GM12878 (cell line): ENCODE measurements at regions not wholly inside any gene's neighbourhood (a gene's known extent, or its start where the extent isn't known, plus 50 kb on each side); places are given as distances from the start of the nearest gene placed in this dataset.

ENCODE experiments used
- ATAC-seq: fragments of 200-7000 bp; cut with Tn5 transposase; 3 replicates; pipeline ENCODE4 v1.9.1; 2020; ENCODE audit warnings: mild to moderate bottlenecking, moderate library complexity
- BruUV-seq: library from RNA; stranded (reverse); fragments of 400-500 nt; replicated peaks from 2 replicates; lab custom pipeline; 2021; lab: Mats Ljungman, UMichigan
- CTCF ChIA-PET: fragments of 300-600 bp; sonication (Branson Sonifier 250); formaldehyde crosslinking; extraction: SDS; loops from one replicate; lab custom pipeline; 2021; ENCODE audit warnings: inconsistent platforms; lab: Yijun Ruan, JAX
- POLR2A ChIA-PET: fragments of 350-600 bp; formaldehyde crosslinking; extraction: SDS; loops from one replicate; lab custom pipeline; 2021; ENCODE audit warnings: inconsistent platforms; lab: Charles Lee
- RAD21 ChIA-PET: fragments of 300-600 bp; sonication (Branson Sonifier 250); formaldehyde crosslinking; loops from one replicate; lab custom pipeline; 2023; ENCODE audit warnings: antibody characterized with exemption; ENCODE audit not compliant: unreplicated experiment; lab: Charles Lee
- SMC1A ChIA-PET: fragments of 300-600 bp; sonication (Branson Sonifier 250); formaldehyde crosslinking; loops from one replicate; lab custom pipeline; 2023; ENCODE audit not compliant: unreplicated experiment, uncharacterized antibody; lab: Charles Lee
- DNase-seq: peaks from one replicate; pipeline ENCODE4 v3.0.0-alpha.2; 2011; ENCODE audit warnings: low read depth, low spot score
- FAIRE-seq: peaks from 3 replicates; lab custom pipeline; 2011; peaks lifted over from hg19 to GRCh38; lab: Jason Lieb, UNC
- H2AFZ ChIP-seq: 2 replicates; pipeline ENCODE4 v1.6.0; 2011; ENCODE audit warnings: low read depth, low read length, control low read depth; ENCODE audit not compliant: control insufficient read depth
- H3K27ac ChIP-seq: 2 replicates; pipeline ENCODE4 v1.5.1; 2011; ENCODE audit warnings: control low read depth; ENCODE audit not compliant: control insufficient read depth, insufficient read depth
- H3K27me3 ChIP-seq, 2 experiments: replicated peaks in 1 of 2; 2 replicates each; pipeline versions ENCODE4 v1.6.0 to v1.6.1; 2011; ENCODE audit warnings: low read length in 1 of 2; ENCODE audit not compliant: control insufficient read depth in 2 of 2, insufficient read depth in 2 of 2
- H3K36me3 ChIP-seq, 2 experiments: 2 replicates each; pipeline ENCODE4 v1.5.1; 2011; ENCODE audit warnings: low read length in 1 of 2; ENCODE audit not compliant: control insufficient read depth in 2 of 2, insufficient read depth in 2 of 2
- H3K4me1 ChIP-seq: 2 replicates; pipeline ENCODE4 v1.6.1; 2011; ENCODE audit warnings: mild to moderate bottlenecking, low read length, moderate library complexity, mixed read lengths; ENCODE audit not compliant: control insufficient read depth, insufficient read depth
- H3K4me2 ChIP-seq: 2 replicates; pipeline ENCODE4 v1.6.0; 2011; ENCODE audit warnings: control low read depth; ENCODE audit not compliant: control insufficient read depth, insufficient read depth
- H3K4me3 ChIP-seq: fragments of 200-600 bp; sonication (generic); 2 replicates; pipeline ENCODE4 v1.5.1; 2016
- H3K79me2 ChIP-seq: 2 replicates; pipeline ENCODE4 v1.6.0; 2011; ENCODE audit warnings: low read length; ENCODE audit not compliant: control insufficient read depth, insufficient read depth
- H3K9ac ChIP-seq: 2 replicates; pipeline ENCODE4 v1.8.0; 2011; ENCODE audit warnings: low read length, control low read depth, mixed read lengths; ENCODE audit not compliant: control insufficient read depth, insufficient read depth
- H3K9me3 ChIP-seq: replicated peaks from 3 replicates; pipeline ENCODE4 v1.5.1; 2011; ENCODE audit warnings: mild to moderate bottlenecking, low read length; ENCODE audit not compliant: control insufficient read depth, insufficient read depth
- H4K20me1 ChIP-seq: 2 replicates; pipeline ENCODE4 v1.6.0; 2011; ENCODE audit not compliant: control insufficient read depth, insufficient read depth
- BCLAF1 ChIP-seq: fragments of 450-650 bp; IDR thresholded peaks from 2 replicates; pipeline ENCODE4 v1.6.1; 2017; ENCODE audit warnings: antibody characterized with exemption, mild to moderate bottlenecking, moderate library complexity
- BHLHE40 ChIP-seq, 2 experiments: fragments of 450-650 bp in 1 of 2; IDR thresholded peaks; 2 replicates each; pipeline ENCODE4 v1.6.1; 2011 to 2017; ENCODE audit warnings: low read depth in 2 of 2, borderline replicate concordance in 1 of 2, improper control_type of control experiment in 1 of 2, low read length in 1 of 2, mild to moderate bottlenecking in 1 of 2
- BRCA1 ChIP-seq: IDR thresholded peaks from 2 replicates; pipeline ENCODE4 v1.6.1; 2011; ENCODE audit warnings: low read depth, low read length, improper control_type of control experiment
- CHD2 ChIP-seq: IDR thresholded peaks from 2 replicates; pipeline ENCODE4 v1.6.1; 2011; ENCODE audit warnings: low read depth, low read length, improper control_type of control experiment, borderline replicate concordance
- CTCF ChIP-seq, 3 experiments: IDR thresholded peaks in 2 of 3; conservative IDR thresholded peaks in 1 of 3; 2 replicates each; pipeline ENCODE4 v1.5.1; 2011; ENCODE audit warnings: low read depth in 3 of 3, low read length in 3 of 3, mild to moderate bottlenecking in 3 of 3, control low read depth in 2 of 3, moderate library complexity in 2 of 3, inconsistent platforms in 1 of 3, mixed read lengths in 1 of 3; ENCODE audit not compliant: control insufficient read depth in 2 of 3, insufficient read depth in 1 of 3; ENCODE audit errors: extremely low read depth in 1 of 3
- E2F4 ChIP-seq: IDR thresholded peaks from 2 replicates; pipeline ENCODE4 v1.6.1; 2012; ENCODE audit warnings: low read depth, low read length, improper control_type of control experiment
- ELK1 ChIP-seq: IDR thresholded peaks from 2 replicates; pipeline ENCODE4 v1.6.1; 2012; ENCODE audit warnings: low read depth, low read length, improper control_type of control experiment
- JUND ChIP-seq: IDR thresholded peaks from 2 replicates; pipeline ENCODE4 v1.6.1; 2012; ENCODE audit warnings: low read depth, mild to moderate bottlenecking, low read length, improper control_type of control experiment, moderate library complexity
- MAX ChIP-seq: IDR thresholded peaks from 2 replicates; pipeline ENCODE4 v1.6.1; 2012; ENCODE audit warnings: low read depth, low read length, improper control_type of control experiment
- NBN ChIP-seq: fragments of 450-650 bp; IDR thresholded peaks from 2 replicates; pipeline ENCODE4 v1.6.1; 2016
- RCOR1 ChIP-seq: conservative IDR thresholded peaks from 2 replicates; pipeline ENCODE4 v1.6.1; 2012; ENCODE audit warnings: low read depth, low read length, improper control_type of control experiment
- RUNX3 ChIP-seq: IDR thresholded peaks from 2 replicates; pipeline ENCODE4 v1.6.1; 2012; ENCODE audit warnings: low read length, inconsistent platforms
- STAT3 ChIP-seq: IDR thresholded peaks from 2 replicates; pipeline ENCODE4 v1.6.1; 2011; ENCODE audit warnings: low read depth, low read length, improper control_type of control experiment
- TCF3 ChIP-seq: IDR thresholded peaks from 2 replicates; pipeline ENCODE4 v1.6.1; 2012; ENCODE audit warnings: low read depth, mild to moderate bottlenecking, low read length, borderline replicate concordance; ENCODE audit not compliant: insufficient read depth
- WGBS: methylation state at CpG from one replicate; pipeline ENCODE4 v1.1.6; 2016; ENCODE audit warnings: low lambda C conversion rate; ENCODE audit not compliant: insufficient replicate concordance, insufficient coverage; ENCODE audit errors: missing lambda C conversion rate; 5-methylcytosine and 5-hydroxymethylcytosine counted together
- in situ Hi-C: fragments of 300-500 bp; cut with MboI; formaldehyde crosslinking; loops from 9 replicates; pipeline ENCODE4 v1.14.3; 2018; ENCODE audit warnings: mixed read lengths
- intact Hi-C: fragments of 100-400 bp; cut with micrococcal nuclease; formaldehyde crosslinking; loops from one replicate; pipeline ENCODE4 v1.14.2; 2022; ENCODE audit not compliant: unreplicated experiment

DNA sequence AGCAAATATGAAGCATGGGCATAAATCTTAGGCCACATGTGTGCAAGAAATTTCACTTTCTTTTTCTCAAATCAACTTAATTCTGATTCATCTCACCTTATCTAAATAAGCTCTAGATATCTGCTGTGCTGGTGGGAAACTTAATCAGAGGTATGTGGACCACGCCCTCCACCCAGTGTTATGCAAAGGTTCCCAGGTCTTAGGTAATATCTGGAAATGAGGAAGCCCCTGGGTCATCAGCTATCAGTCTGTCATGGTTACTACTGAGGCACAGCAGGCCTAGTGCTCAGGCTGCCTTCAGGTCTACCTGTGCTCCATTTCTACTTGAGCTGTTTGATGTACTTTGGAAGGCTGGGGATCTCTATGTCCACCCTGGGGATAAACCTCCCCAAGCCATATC, 134.4 kb upstream of the KCNH8 start (continued):
- TF ChIP-seq BCLAF1 (no peak), TCF3 (no peak), BRCA1 (no peak)

DNA sequence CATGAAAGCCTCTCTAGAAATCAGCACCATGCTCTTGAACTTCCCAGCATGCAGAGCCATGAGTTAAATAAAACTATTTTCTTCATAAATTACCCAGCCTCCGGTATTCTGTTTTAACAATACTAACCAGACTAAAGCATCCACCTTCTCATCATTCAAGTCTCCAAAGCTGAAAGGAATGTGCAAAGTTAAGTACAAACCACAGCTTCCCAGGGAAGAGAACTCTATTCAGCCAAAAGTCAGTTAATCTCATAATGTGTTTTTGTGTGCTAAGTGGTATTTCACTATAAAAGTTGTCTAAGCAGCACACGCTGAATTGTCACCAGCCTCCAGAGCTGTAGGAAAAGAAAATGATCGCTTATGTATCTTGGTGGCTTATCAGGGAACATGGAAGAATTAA, 135.5 kb upstream of the KCNH8 start:
- ChIA-PET RAD21 (no interaction called here), CTCF (no interaction called here), SMC1A (no interaction called here), POLR2A (no interaction called here)
- Histone ChIP-seq H3K79me2 (no peaks in the 10 kb centered on the region), H3K4me2 (no peak overlapping the region), H3K9ac (no peak overlapping the region), H2AFZ (no peak overlapping the region), H3K27ac (no peak overlapping the region), H3K27me3 (no peaks in the 10 kb centered on the region), H4K20me1 (no peaks in the 10 kb centered on the region), H3K4me1 (no peaks in the 10 kb centered on the region), H3K4me3 (no peak overlapping the region), H3K36me3 (no peaks in the 10 kb centered on the region), H3K9me3 (no peaks in the 10 kb centered on the region)
- no peak for TF ChIP-seq E2F4
- TF ChIP-seq CHD2, result no peak
- no peak for TF ChIP-seq STAT3
- no peak for TF ChIP-seq NBN
- no peak for TF ChIP-seq MAX
- TF ChIP-seq BHLHE40 (IDR thresholded peaks at IDR 0.05; ENCODE audit: borderline replicate concordance in 1 of 2, low read depth in 2 of 2, low read length in 1 of 2), result no peak
- TF ChIP-seq JUND, result no peak
- TF ChIP-seq RCOR1, result no peak
- no peak for TF ChIP-seq RUNX3
- no peak for TF ChIP-seq ELK1
- TF ChIP-seq CTCF (IDR thresholded peaks at IDR 0.05 in 2 of 3, conservative IDR thresholded peaks at IDR 0.05 in 1 of 3; ENCODE audit: control insufficient read depth in 2 of 3, extremely low read depth in 1 of 3, insufficient read depth in 1 of 3, low read depth in 3 of 3, low read length in 3 of 3), result no peak
- DNase-seq (no peak), ATAC-seq (no peak), FAIRE-seq (no peak)
- 45% methylated on average over 3 of the region's 3 CpGs for WGBS
- in situ Hi-C loops (no loop called here), intact Hi-C loops (no loop called here)
- BruUV-seq, result no TSS peak
